Left forelimb (tissue), 1 donor: ENCODE measurements at regions not wholly inside any gene's neighbourhood (a gene's known extent, or its start where the extent isn't known, plus 50 kb on each side); places are given as distances from the start of the nearest gene placed in this dataset.

Experiments
- DNase-seq: peaks from one replicate; pipeline ENCODE4 v3.0.0-alpha.2; 2018; ENCODE audit warnings: low spot score

DNA sequence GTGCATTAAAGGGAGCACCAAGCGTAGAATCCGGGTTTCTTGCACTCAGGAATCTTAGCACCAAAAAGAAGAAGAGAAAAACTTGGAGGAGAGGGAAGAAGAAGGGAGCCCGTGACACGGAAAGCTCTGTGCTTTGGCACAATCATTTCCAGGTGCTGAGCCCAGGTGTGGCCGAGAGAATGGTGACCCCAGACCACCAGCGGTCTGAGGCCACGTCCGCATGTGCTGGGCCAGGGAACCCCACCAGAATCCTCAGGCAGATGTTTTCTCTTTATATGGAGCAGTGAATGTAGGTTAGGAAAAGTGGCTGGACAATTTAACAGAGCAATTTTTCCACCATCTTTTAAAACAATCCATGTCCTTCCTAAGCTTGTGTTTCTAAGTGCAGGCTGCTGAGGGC, 520.9 kb downstream of the EPHA4 start:
- DNase-seq, result no peak

DNA sequence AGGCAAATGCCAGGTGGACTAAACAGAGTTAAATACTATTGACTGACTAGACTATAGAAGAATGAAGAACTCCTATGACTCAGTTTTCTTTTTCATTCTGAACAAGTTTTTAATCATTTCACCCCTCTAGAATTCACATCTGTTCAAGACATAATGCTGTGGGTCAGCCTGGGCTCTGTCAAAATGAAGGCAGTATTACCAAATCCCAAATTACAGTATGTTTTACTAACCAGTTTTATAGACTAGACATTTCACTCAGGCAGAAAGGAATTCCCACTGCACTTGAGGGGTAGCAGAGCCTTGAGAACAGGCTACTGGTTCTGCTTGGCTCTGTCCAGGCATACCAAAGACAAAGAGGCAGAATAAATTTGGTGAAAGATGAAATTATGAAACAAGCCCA, 511.7 kb downstream of the EPHA4 start:
- DNase-seq, result no peak

DNA sequence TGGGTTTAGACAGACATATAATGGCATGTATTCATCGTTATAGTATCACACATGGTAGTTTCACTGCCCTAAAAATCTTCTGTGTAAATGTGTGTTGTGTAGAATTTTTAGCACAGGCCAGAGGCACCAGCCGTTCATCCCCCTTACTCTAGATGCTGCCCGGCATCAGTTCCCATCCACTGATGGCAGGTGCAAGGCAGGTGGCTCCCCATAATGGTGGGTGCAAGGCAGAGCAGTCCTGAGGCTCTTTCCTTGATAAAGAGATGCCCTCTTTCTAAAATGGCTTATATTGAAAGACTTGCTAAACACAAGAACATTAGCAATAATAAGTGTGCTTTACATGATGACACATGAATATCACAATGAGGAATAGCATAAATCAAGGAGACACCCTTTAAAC, 508.5 kb downstream of the EPHA4 start:
- no peak for DNase-seq

DNA sequence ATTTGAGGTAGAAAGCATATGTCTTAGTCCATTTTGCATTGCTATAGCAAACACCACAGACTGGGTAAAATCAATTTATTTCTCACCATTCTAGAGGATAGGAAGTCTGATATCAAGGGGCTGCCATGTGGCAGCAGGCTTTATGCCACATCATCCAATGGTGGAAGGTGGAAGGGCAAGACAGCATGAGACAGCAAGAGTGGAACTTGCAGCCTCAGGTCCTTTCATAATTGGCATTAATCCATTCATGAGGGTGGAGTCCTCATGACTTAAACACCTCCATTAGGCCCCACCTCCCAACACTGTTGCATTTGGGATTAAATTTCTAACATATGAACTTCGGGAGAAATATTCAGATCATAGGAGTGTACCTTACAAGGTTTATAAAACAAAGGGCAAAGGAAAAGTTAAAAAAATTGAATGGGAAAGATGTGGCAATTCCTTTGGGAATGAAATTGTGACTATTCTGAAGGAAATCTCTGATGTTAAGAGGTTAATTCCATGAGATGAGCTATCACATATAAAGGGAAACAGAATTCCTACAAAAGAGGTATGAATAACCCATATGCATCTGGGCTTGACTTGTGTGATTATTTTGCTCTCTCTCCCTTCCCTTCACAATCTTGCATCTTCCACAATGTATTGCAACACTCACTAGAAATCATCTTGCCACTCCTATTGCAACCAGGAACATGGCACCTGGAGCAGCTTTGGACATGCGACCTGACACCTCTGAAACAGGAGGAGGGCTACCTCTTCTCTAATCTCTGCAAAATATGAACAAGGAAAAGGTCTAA, 507.8 kb downstream of the EPHA4 start:
- no peak for DNase-seq

DNA sequence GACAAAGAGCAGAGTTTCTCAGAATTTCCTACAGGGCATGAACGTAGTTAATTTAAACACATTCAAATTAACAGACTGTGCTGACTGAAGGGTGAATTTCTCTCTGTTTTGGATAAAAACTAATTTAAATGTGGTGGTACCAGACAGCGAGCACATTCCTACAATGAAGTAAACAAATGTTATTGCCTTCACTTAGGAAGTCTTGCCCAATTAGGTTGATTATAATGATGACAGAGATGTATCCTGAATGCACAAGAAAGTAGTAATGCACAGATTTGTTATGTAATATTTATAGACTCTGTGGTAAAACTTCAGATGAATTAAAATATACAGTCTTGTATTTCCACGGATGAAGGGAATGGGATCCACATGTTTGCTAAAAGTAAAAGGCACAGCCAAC, 507.2 kb downstream of the EPHA4 start:
- no peak for DNase-seq

DNA sequence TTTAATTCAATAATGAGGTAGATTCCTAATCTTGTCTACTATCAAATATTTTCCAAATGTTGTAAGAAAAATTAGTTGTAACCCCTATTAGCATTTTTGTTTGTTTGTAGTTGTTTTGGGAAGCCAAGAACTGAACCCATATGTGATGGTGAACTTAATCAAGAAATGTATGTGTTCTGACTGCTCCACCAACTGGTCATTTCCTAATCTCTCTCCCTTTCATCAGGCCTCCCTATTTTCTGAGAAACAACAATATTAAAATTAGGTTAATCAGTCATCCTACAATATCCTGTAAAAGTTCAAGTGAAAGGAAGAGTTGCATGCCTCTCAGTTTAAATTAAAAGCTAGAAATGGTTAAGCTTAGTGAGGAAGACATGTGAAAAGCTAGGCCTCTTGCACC, 504.0 kb downstream of the EPHA4 start:
- DNase-seq, result no peak

DNA sequence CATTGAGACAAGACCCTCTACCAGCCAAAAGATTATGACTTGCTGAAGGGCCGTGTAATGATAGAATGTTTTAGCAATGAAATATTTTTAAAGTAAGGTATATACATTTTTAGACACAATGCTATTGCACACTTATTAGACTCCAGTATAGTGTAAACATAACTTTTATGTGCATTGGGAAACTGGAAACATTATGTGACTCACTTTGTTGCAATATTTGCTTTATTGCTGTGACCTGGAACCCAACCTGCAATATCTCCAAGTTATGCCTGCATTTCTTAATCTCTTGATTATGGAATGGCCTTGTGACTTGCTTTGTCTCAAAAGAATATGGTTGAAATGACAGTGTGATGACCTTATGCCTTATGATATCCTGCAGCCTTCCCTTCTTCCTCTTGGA, 502.0 kb downstream of the EPHA4 start:
- no peak for DNase-seq

DNA sequence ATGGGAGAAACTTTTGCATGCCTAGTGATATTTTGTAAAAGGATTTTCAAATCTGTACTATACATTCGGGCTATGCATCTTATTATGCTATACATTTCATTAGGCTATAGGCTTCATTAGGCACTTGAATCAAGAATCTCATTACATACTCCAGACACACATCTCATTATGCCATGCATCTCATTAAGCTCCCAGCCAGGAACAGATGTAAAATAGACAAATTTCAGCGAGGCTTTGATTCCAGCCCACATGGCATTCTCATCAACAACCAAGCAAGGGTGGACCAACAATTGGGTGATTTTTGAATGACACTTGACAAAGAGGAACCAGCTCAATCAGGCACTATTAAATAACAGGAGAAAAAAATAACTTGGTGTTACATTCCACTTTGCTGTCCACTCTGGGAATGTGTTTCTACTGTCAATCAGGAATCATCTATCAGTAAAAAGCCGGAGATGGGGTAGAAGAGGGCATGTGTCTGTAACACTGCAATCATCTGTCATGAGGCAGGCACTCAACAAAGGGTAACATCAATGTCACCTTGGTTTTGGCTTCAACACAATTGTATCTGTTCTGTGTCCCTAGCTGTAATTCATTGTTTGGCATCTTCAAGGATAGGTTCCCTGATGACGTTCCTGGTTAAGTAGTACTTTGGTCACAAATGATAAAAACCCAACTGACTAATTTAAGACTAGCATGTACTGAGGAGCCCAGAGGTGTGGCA, 498.6 kb downstream of the EPHA4 start:
- no peak for DNase-seq

DNA sequence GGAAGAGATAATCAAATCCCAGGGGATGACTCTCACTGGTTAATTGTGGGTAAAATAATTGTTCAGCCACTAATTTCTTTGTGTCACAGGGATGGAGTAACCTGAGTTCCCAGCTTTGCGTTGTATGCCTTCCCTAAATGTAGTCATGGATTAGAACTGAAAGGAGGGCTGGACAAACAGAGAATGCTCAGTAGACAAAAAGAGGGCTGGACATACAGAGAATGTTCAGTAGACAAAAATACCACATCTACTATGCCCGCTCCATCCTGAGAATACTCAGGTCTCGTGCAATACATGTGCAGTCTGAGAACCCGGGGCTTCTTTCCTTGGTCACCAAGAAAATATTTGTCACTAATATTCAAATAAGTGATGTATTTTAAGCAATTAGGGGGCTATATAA, 497.9 kb downstream of the EPHA4 start:
- no peak for DNase-seq

DNA sequence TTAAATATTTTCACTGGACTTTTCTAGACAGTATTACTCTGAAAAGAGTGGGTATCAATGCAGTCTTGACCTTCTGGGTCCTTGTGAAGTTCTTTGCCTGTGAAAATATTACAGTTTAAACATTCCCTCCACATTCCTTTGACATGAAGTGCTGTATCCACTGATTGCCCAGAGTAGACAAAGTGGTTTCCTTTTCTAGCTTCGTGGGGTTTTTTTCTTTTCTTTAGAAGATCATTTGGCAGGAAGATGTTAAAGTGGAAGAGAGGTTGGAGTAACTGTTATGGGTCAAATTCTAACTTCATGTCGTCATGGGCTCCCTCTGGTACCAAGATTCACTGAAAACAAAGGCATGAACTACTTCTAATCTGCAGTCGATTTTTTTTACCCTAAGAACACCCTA, 496.9 kb downstream of the EPHA4 start:
- DNase-seq, result no peak

DNA sequence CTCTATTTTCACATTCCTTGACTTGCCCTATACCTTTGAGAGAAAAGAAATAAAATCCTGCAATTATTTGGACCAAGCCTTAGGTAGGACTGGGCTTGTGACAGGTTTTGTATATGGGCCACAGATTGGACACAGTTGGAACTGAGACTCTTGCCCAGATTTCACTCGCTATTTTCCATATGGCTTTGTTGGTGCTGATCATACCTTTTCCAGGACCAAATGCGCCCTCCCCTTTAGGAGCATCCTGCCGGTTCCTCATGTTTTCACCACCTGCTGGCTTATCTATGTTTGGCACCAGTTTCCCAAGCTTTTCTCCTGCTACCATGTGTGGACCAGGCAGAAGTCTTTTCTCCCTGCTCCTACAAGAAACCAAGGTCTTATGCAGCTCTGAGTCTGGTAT, 494.9 kb downstream of the EPHA4 start:
- DNase-seq, result no peak

DNA sequence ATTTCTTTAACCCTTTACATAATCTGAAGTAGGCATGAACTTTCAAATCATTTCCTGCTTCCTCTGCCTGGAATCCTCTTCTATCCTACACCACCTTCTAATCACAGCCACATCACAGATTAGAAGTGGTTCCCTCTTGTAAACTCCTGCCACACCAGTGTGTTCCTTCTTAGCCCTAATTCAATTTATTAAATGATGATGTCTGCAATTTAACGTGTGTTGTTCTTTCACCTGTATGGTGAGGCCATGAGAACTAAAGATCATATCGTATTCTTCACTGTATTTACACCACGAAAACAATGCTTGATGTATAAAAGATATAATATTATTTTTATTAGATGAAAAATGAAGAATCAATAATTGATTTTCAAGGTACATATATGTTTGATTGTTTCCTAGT, 494.3 kb downstream of the EPHA4 start:
- no peak for DNase-seq

DNA sequence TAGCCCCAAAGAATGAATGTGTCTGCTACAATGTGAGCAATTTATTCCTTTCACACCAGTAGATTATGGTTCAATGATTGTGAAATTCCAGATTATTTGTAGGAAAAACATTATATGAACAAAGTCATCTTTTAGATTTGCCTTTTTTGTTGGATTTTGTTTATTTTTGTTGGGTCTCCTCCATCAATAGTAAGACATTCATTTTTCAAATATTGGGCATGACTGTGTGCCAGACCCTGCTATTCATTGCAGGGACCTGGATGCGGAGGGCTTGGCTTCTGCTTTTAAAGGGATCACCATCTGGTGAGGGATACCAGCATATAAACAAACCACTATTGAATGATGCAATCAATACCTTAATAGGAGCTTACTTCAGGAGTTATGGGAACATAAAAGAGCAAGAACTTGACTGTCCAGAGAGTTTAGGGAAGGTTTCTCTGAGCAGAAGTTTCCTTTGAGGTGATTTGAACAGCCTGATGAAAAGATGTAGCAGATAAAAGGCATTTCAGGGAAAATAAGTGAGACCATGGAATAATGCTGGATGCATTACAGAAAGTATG, 486.7 kb downstream of the EPHA4 start:
- DNase-seq, result no peak

DNA sequence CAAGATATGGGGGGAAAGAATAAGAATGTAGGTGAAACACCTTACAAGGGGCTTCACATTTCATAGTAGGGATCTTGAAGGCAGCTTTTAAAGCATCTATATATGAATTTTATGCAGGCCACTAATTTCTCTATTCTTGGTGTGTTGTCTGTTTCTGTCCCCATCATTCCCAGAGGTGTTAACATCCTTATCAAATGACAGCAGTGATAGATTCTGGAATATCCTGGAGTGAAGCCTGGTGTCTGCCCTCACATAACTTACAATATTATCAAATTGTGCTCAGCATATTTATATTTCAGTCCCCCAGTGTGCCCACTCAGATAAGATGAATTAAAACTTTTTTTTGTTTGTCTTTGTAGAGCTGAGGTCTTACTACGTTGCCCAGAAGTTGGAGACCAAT, 486.2 kb downstream of the EPHA4 start:
- DNase-seq, result no peak

DNA sequence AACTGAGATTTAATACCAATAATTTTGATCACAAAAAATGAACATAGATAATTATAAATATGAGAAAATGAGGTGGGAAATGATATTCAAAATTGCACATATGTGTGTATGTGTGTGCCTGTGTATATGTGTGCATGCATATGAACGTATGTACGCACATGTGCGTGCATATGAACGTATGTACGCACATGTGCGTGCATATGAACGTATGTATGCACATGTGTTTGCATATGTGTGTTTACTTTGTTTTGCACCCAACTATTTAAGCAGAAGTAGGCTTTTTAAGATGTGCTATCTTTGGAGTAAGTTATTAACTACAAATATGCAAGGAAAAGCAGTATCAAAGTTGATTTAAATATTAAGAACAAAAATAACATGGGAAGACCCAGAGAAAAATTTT, 484.3 kb downstream of the EPHA4 start:
- DNase-seq, result no peak

DNA sequence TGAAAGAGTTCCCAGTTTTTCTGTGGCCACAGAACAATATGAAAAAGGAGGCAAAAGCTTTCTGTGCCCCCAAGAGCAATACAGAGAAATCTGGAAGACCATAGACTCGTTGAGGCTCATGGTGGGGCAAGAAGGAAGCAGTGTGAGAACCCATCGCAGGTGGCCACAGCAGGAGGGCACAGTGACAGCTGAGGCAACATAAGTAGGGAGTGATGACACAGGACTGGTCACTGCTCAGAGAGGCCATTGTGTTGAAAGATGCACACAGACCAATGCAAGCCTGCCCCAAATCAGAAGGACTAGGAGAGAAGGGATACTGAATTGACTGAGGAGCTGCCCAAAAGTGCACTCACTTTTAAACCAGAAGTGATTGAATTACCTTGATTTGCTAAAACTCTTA, 483.6 kb downstream of the EPHA4 start:
- no peak for DNase-seq

DNA sequence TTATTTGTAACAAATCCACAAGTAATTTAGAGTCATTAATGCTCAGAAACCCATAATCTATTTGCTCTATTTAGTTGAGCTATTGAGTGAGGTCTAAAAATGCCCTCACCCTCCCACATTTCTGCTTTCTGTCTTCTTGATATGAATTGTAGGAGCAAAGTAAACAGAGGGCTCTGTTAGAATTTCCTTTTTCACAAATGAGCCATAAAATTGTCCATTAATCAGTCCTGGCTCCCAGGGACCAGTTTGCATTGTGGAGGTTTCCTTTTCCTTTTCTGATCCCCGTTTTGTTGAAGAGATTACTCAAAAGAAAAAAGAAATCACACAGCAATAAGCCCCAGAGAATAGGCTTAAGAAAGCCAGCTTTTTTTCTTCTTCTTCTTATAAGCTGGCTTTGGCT, 476.7 kb downstream of the EPHA4 start:
- no peak for DNase-seq

DNA sequence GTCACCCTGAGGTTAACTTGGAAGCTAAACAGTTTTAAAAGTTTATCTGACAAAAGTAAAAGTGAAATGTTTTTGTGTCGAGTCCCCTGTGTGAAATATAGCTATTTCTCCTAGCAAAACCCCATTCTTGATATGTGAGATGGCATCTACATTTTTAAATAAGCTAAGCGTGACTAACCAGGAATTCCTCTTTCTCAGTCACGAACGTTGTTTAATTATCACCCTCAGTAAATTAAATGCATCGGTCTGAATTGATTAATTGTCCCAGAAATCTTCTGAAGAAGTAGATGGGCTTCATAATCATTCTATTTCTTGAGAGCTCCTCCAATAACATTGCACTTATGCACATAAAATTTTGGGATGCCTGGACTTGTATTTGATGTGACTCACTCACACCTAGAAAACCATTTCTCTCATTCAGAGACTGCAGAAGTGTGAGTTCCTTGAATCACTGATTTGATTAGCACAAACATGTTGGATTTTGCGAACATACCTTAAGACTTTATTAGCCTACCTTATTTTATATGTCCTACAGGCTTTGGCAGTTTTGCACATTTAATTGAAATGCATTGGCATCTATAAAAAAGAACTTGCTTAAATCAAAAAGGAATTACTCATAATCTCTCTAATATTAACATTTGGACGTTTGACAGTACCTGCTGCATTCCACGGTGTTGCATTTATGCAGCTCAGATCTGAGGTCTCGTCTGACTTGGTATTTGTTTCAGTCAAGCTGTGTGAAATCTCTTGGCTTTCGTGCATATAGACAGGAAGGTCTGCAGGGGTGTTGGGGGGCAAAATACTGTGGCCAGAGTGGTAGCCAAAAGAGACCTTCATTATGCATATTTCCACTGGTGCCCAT, 475.2 kb downstream of the EPHA4 start:
- no peak for DNase-seq

DNA sequence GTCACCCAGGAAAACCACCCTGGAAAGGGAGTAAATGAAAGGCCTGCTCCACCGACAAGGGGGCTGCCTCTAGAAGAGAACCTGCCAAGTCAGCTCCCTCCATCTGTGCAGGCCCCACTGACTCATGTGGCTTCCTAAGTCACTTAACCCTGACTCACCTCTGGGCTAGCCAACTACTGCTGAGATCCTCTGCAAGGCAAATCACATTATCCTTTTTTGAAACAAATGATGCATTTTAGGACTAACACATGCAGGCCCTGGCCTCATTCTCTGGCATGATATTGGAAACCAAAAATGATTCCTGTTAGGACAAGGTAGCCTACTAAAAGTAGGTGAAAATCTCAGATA, 474.6 kb downstream of the EPHA4 start:
- no peak for DNase-seq

DNA sequence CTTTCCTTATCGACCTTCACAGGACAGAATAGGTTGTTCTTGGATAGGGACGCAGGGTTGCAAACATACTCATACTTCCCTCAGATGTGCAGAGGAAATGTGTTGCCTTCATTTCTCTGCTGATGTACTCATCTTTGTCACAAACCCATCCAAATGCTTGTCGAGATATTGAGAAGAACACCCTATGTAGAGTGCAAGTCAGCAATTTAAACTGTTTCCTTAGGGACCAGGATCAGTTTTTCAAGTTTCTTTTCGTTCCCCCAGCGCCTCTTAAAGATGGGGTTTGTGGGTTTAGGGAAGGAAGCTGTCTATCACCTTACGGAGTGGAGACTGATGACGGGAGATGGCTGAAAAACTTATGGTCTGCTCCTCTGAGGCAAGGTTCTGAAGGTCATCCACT, 474.2 kb downstream of the EPHA4 start:
- DNase-seq, result no peak

DNA sequence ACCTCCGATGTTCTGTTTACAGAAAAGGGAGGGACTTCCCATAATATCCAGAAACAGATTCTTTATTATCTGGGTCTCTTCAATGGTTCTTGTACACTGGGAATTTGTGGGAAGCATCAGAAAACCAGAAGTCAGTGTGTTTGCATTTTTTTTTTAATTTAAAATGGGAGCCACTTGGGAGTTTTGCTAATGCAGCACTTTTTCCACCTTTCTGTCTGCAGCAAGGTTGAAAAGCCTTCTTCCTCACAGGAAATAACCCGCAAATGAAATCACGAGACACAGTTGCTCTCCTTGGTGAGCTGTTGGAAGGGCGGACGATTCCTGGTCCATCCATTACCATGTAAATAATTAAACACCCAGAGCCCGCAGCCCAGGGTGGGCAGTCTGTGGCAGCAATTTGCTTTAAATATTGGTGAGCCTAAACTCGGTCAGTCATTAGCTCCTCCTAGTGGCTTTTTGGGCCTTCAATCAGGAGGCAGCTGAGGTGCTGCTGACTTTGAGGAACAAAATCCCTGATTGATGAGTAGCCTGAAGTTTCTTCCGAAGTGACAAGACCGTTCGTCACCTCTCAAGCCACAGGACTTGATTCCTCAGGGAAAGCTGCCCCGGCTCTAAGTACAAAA, 471.5 kb downstream of the EPHA4 start:
- DNase-seq, result no peak
